WTC11 (cell line): ENCODE measurements at regions not wholly inside any gene's neighbourhood (a gene's known extent, or its start where the extent isn't known, plus 50 kb on each side); places are given as distances from the start of the nearest gene placed in this dataset.

ENCODE experiments used
- ATAC-seq: fragments of 200-7000 bp; cut with Tn5 transposase; 2 replicates; pipeline ENCODE4 v1.10.0; 2021; ENCODE audit warnings: mild to moderate bottlenecking, moderate library complexity
- CTCF ChIA-PET: fragments of 300-600 bp; sonication (Branson Sonifier 250); formaldehyde crosslinking; loops from one replicate; lab custom pipeline; 2021; ENCODE audit warnings: antibody characterized with exemption; lab: Charles Lee
- POLR2A ChIA-PET: fragments of 350-600 bp; sonication (Branson Sonifier 250); formaldehyde crosslinking; loops from one replicate; lab custom pipeline; 2021; ENCODE audit warnings: antibody characterized with exemption; lab: Charles Lee
- DNase-seq: peaks from one replicate; pipeline ENCODE4 v3.0.0; 2021; ENCODE audit warnings: low spot score
- H3K27ac Mint-ChIP-seq: 2 replicates; pipeline ENCODE4 v1.8.0; 2021; ENCODE audit warnings: mixed read lengths
- H3K27me3 Mint-ChIP-seq: 2 replicates; pipeline ENCODE4 v1.8.0; 2021; ENCODE audit warnings: low read depth, mild to moderate bottlenecking, moderate library complexity, mixed read lengths
- H3K36me3 Mint-ChIP-seq: 2 replicates; pipeline ENCODE4 v1.8.0; 2021; ENCODE audit warnings: mixed read lengths
- H3K4me1 Mint-ChIP-seq: 2 replicates; pipeline ENCODE4 v1.8.0; 2022; ENCODE audit warnings: mixed read lengths
- H3K4me3 Mint-ChIP-seq: 2 replicates; pipeline ENCODE4 v1.8.0; 2021; ENCODE audit warnings: mild to moderate bottlenecking, moderate library complexity, mixed read lengths
- H3K9me3 Mint-ChIP-seq: 2 replicates; pipeline ENCODE4 v1.8.0; 2021; ENCODE audit warnings: mixed read lengths
- AFF4 ChIP-seq: sonication (generic); formaldehyde crosslinking; IDR thresholded peaks from 2 replicates; pipeline ENCODE4 v1.8.1; 2023; ENCODE audit warnings: mild to moderate bottlenecking, missing genetic modification reagents, borderline replicate concordance
- CREB1 ChIP-seq: sonication (generic); formaldehyde crosslinking; IDR thresholded peaks from 2 replicates; pipeline ENCODE4 v1.8.0; 2023; ENCODE audit warnings: mild to moderate bottlenecking, missing genetic modification reagents
- E2F4 ChIP-seq: sonication (generic); formaldehyde crosslinking; IDR thresholded peaks from 2 replicates; pipeline ENCODE4 v1.8.1; 2022; ENCODE audit warnings: low read depth, mild to moderate bottlenecking, moderate library complexity, missing genetic modification reagents, borderline replicate concordance
- ESRRA ChIP-seq: sonication (generic); formaldehyde crosslinking; IDR thresholded peaks from 2 replicates; pipeline ENCODE4 v1.8.1; 2022; ENCODE audit warnings: mild to moderate bottlenecking, missing genetic modification reagents, borderline replicate concordance
- FOXJ3 ChIP-seq: sonication (generic); formaldehyde crosslinking; IDR thresholded peaks from 2 replicates; pipeline ENCODE4 v1.9.0; 2021; ENCODE audit warnings: missing genetic modification reagents, mild to moderate bottlenecking, borderline replicate concordance
- IRF2 ChIP-seq: sonication (generic); formaldehyde crosslinking; IDR thresholded peaks from 2 replicates; pipeline ENCODE4 v1.8.0; 2022; ENCODE audit warnings: low read depth, missing genetic modification reagents, borderline replicate concordance
- JUN ChIP-seq: sonication (generic); formaldehyde crosslinking; IDR thresholded peaks from 2 replicates; pipeline ENCODE4 v1.8.0; 2023; ENCODE audit warnings: mild to moderate bottlenecking, missing genetic modification reagents
- MYBL2 ChIP-seq: sonication (generic); formaldehyde crosslinking; IDR thresholded peaks from 2 replicates; pipeline ENCODE4 v1.8.1; 2023; ENCODE audit warnings: mild to moderate bottlenecking, moderate library complexity, missing genetic modification reagents
- NFE2L1 ChIP-seq: sonication (generic); formaldehyde crosslinking; IDR thresholded peaks from 2 replicates; pipeline ENCODE4 v1.8.1; 2023; ENCODE audit warnings: missing genetic modification reagents
- NR2C2 ChIP-seq: sonication (generic); formaldehyde crosslinking; IDR thresholded peaks from 2 replicates; pipeline ENCODE4 v1.8.0; 2022; ENCODE audit warnings: mild to moderate bottlenecking, missing genetic modification reagents
- PRDM15 ChIP-seq: sonication (generic); formaldehyde crosslinking; IDR thresholded peaks from 2 replicates; pipeline ENCODE4 v1.8.0; 2022; ENCODE audit warnings: missing genetic modification reagents
- SMAD3 ChIP-seq: sonication (generic); formaldehyde crosslinking; IDR thresholded peaks from 2 replicates; pipeline ENCODE4 v1.8.0; 2022; ENCODE audit warnings: missing genetic modification reagents, mild to moderate bottlenecking, borderline replicate concordance
- TEAD1 ChIP-seq: sonication (generic); formaldehyde crosslinking; IDR thresholded peaks from 2 replicates; pipeline ENCODE4 v1.8.0; 2022; ENCODE audit warnings: mild to moderate bottlenecking, missing genetic modification reagents
- TP53 ChIP-seq: sonication (generic); formaldehyde crosslinking; IDR thresholded peaks from 2 replicates; pipeline ENCODE4 v1.8.1; 2023; ENCODE audit warnings: mild to moderate bottlenecking, missing genetic modification reagents
- USF1 ChIP-seq: sonication (generic); formaldehyde crosslinking; IDR thresholded peaks from 2 replicates; pipeline ENCODE4 v1.8.0; 2022; ENCODE audit warnings: mild to moderate bottlenecking, missing genetic modification reagents
- ZMAT4 ChIP-seq: fragments of 250-450 bp; sonication (Bioruptor Pico); IDR thresholded peaks from 2 replicates; pipeline ENCODE4 v1.9.0; 2021; ENCODE audit warnings: mild to moderate bottlenecking
- ZNF281 ChIP-seq: sonication (generic); formaldehyde crosslinking; IDR thresholded peaks from 2 replicates; pipeline ENCODE4 v1.8.0; 2023; ENCODE audit warnings: mild to moderate bottlenecking, missing genetic modification reagents
- ZNF317 ChIP-seq: sonication (generic); formaldehyde crosslinking; IDR thresholded peaks from 2 replicates; pipeline ENCODE4 v1.8.1; 2023; ENCODE audit warnings: low read depth, mild to moderate bottlenecking, moderate library complexity, missing genetic modification reagents, borderline replicate concordance
- ZNF396 ChIP-seq: fragments of 250-450 bp; sonication (Bioruptor Pico); IDR thresholded peaks from 2 replicates; pipeline ENCODE4 v1.8.0; 2021; ENCODE audit warnings: mild to moderate bottlenecking, moderate library complexity, borderline replicate concordance
- ZSCAN18 ChIP-seq: fragments of 250-450 bp; sonication (Bioruptor Pico); IDR thresholded peaks from 2 replicates; pipeline ENCODE4 v2.1.2; 2022; ENCODE audit warnings: mild to moderate bottlenecking, moderate library complexity

- TF ChIP-seq PRDM15 (CRISPR knock-in tag) (no peak), SMAD3 (no peak), JUN (CRISPR knock-in tag) (no peak), NR2C2 (CRISPR knock-in tag) (no peak), E2F4 (no peak), ZNF396 (CRISPR knock-in tag) (no peak), ESRRA (CRISPR knock-in tag) (no peak), ZNF281 (CRISPR knock-in tag) (no peak)
Observed at GRCh38 chr10:78524342-78524741, 490.7 kb downstream of the RPS24 start (continued).

- peaks cover 15% of the 10 kb centered on the region; the same call in 1 of the 2 replicates for H3K9me3 Mint-ChIP-seq
- H3K4me1 Mint-ChIP-seq, result peaks cover 19% of the 10 kb centered on the region
- ATAC-seq (no peak), DNase-seq (no peak)
- ChIA-PET CTCF (no interaction called here), POLR2A (interaction anchor here (0.6 kb wide), 1 partner anchor 21 kb away, joined by 3 read pairs; no protein-coding TSS in a partner anchor)
- H3K36me3 Mint-ChIP-seq, result no peaks in the 10 kb centered on the region
- no peak overlapping the region for H3K4me3 Mint-ChIP-seq
- H3K27me3 Mint-ChIP-seq, result no peaks in the 10 kb centered on the region
- no peak overlapping the region for H3K27ac Mint-ChIP-seq
- TF ChIP-seq NFE2L1 (CRISPR knock-in tag) (no peak), TEAD1 (CRISPR knock-in tag) (no peak), CREB1 (CRISPR knock-in tag) (no peak), IRF2 (no peak), ZNF317 (CRISPR knock-in tag) (no peak), ZMAT4 (CRISPR knock-in tag) (no peak), FOXJ3 (no peak), TP53 (CRISPR knock-in tag) (no peak), AFF4 (CRISPR knock-in tag) (no peak), USF1 (CRISPR knock-in tag) (no peak), MYBL2 (CRISPR knock-in tag) (no peak), ZSCAN18 (CRISPR knock-in tag) (no peak), ZNF281 (CRISPR knock-in tag) (no peak)
Observed at GRCh38 chr10:78524941-78525340, 491.3 kb downstream of the RPS24 start.
